ENCODE measurements at regions not wholly inside any gene's neighbourhood (a gene's known extent, or its start where the extent isn't known, plus 50 kb on each side); places are given as distances from the start of the nearest gene placed in this dataset.
"Not testable (repeated sequence)": the region's sequence is repeated elsewhere in the genome, so short reads cannot be mapped to it uniquely, and the experiment has no call there.

DNA sequence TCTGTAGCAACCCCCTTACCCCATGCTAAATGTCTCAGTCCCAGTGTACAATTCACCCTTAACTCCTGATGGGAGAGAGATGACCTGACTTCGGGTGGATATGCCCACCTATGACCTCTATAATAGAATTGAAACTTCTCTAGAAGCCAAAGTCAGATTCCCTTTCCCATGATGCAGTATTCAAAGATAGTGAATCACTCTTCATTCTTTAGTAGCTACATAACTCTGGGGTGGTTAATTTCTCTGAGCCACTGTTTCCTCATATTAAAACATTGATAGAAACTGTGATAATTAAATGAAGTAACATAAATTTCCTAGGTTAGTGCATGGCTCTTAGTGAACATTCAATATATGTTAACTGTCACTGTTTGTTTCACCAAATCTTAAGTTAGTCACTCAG lies 500.4 kb downstream of the COL12A1 start:
- no peak for ATAC-seq
- Mint-ChIP-seq H3K4me1 (no peaks in the 10 kb centered on the region), H3K4me3 (no peak overlapping the region), H3K27me3 (ENCODE audit: insufficient read depth, low read depth, poor library complexity) (no peaks in the 10 kb centered on the region), H3K36me3 (ENCODE audit: low read depth) (no peaks in the 10 kb centered on the region), H3K9me3 (no peaks in the 10 kb centered on the region), H3K27ac (no peak overlapping the region)
- H2AFZ ChIP-seq: no peak overlapping the region
- no peak overlapping the region for H3K4me2 ChIP-seq
- H3K27ac ChIP-seq (ENCODE audit: low read depth): no peak overlapping the region
- H3K36me3 ChIP-seq (ENCODE audit: insufficient read depth): no peaks in the 10 kb centered on the region
- TF ChIP-seq POLR2AphosphoS5 (IDR thresholded peaks at IDR 0.05; ENCODE audit: low read depth) (no peak), EZH2phosphoT487 (IDR thresholded peaks at IDR 0.05; ENCODE audit: unreplicated experiment) (no peak), ZNF114 (CRISPR knock-in tag; IDR thresholded peaks at IDR 0.05) (no peak), STAT1 (IDR thresholded peaks at IDR 0.05; ENCODE audit: unreplicated experiment) (no peak), JUNB (IDR thresholded peaks at IDR 0.05; ENCODE audit: unreplicated experiment) (no peak), ZNF331 (CRISPR knock-in tag; IDR thresholded peaks at IDR 0.05; ENCODE audit: low read depth) (no peak)
- TF ChIP-seq, protein P1, sequence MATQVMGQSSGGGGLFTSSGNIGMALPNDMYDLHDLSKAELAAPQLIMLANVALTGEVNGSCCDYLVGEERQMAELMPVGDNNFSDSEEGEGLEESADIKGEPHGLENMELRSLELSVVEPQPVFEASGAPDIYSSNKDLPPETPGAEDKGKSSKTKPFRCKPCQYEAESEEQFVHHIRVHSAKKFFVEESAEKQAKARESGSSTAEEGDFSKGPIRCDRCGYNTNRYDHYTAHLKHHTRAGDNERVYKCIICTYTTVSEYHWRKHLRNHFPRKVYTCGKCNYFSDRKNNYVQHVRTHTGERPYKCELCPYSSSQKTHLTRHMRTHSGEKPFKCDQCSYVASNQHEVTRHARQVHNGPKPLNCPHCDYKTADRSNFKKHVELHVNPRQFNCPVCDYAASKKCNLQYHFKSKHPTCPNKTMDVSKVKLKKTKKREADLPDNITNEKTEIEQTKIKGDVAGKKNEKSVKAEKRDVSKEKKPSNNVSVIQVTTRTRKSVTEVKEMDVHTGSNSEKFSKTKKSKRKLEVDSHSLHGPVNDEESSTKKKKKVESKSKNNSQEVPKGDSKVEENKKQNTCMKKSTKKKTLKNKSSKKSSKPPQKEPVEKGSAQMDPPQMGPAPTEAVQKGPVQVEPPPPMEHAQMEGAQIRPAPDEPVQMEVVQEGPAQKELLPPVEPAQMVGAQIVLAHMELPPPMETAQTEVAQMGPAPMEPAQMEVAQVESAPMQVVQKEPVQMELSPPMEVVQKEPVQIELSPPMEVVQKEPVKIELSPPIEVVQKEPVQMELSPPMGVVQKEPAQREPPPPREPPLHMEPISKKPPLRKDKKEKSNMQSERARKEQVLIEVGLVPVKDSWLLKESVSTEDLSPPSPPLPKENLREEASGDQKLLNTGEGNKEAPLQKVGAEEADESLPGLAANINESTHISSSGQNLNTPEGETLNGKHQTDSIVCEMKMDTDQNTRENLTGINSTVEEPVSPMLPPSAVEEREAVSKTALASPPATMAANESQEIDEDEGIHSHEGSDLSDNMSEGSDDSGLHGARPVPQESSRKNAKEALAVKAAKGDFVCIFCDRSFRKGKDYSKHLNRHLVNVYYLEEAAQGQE (IDR thresholded peaks at IDR 0.05; ENCODE audit: unreplicated experiment): no peak
- no peaks in the 10 kb centered on the region for H3K27me3 ChIP-seq (ENCODE audit: insufficient read depth)
- H3F3A ChIP-seq (replicated peaks; ENCODE audit: low read depth): no peaks in the 10 kb centered on the region
- H3K4me3 ChIP-seq: no peak overlapping the region
- no peaks in the 10 kb centered on the region for H3K4me1 ChIP-seq (ENCODE audit: insufficient read depth)
- no peaks in the 10 kb centered on the region for H3K79me2 ChIP-seq (replicated peaks; ENCODE audit: insufficient read depth)
- H4K20me1 ChIP-seq (replicated peaks; ENCODE audit: insufficient read depth): no peaks in the 10 kb centered on the region
- H3K9me2 ChIP-seq (ENCODE audit: insufficient read depth): no peaks in the 10 kb centered on the region
- no peak for DNase-seq (ENCODE audit: low spot score)

- H3K36me3 Mint-ChIP-seq (ENCODE audit: low read depth); H3F3A ChIP-seq (replicated peaks; ENCODE audit: low read depth); H3K27ac ChIP-seq (ENCODE audit: low read depth); H3K79me2 ChIP-seq (replicated peaks; ENCODE audit: insufficient read depth); H3K27me3 ChIP-seq (ENCODE audit: insufficient read depth); DNase-seq (ENCODE audit: low spot score); H2AFZ ChIP-seq; H3K4me3 ChIP-seq; H3K36me3 ChIP-seq (ENCODE audit: insufficient read depth); H3K9me2 ChIP-seq (ENCODE audit: insufficient read depth); H3K27me3 Mint-ChIP-seq (ENCODE audit: insufficient read depth, low read depth, poor library complexity); H3K4me1 ChIP-seq (ENCODE audit: insufficient read depth); ATAC-seq; H3K4me3 Mint-ChIP-seq; H4K20me1 ChIP-seq (replicated peaks; ENCODE audit: insufficient read depth); H3K4me2 ChIP-seq; H3K4me1 Mint-ChIP-seq; H3K9me3 Mint-ChIP-seq; H3K27ac Mint-ChIP-seq: not testable (repeated sequence)
Observed at GRCh38 chr6:74704540-74704939, 501.3 kb downstream of the COL12A1 start.

GRCh38 chr6:74690365-74690764 lies 515.5 kb downstream of the COL12A1 start:
- H3K36me3 ChIP-seq (ENCODE audit: insufficient read depth): no peaks in the 10 kb centered on the region
- ATAC-seq (no peak), DNase-seq (ENCODE audit: low spot score) (no peak)
- Mint-ChIP-seq H3K27me3 (ENCODE audit: insufficient read depth, low read depth, poor library complexity) (no peaks in the 10 kb centered on the region), H3K4me3 (no peak overlapping the region), H3K4me1 (no peaks in the 10 kb centered on the region), H3K36me3 (ENCODE audit: low read depth) (no peaks in the 10 kb centered on the region), H3K27ac (no peak overlapping the region), H3K9me3 (no peaks in the 10 kb centered on the region)
- H3K79me2 ChIP-seq (replicated peaks; ENCODE audit: insufficient read depth): no peaks in the 10 kb centered on the region
- no peak overlapping the region for H3K27ac ChIP-seq (ENCODE audit: low read depth)
- H3K4me2 ChIP-seq: no peak overlapping the region
- no peaks in the 10 kb centered on the region for H3K9me2 ChIP-seq (ENCODE audit: insufficient read depth)
- H3K4me1 ChIP-seq (ENCODE audit: insufficient read depth): no peaks in the 10 kb centered on the region
- H3K27me3 ChIP-seq (ENCODE audit: insufficient read depth): no peaks in the 10 kb centered on the region
- H4K20me1 ChIP-seq (replicated peaks; ENCODE audit: insufficient read depth): no peaks in the 10 kb centered on the region
- H2AFZ ChIP-seq: peak overlapping the region; percentile 40; the same call in 1 of the 2 replicates
- H3F3A ChIP-seq (replicated peaks; ENCODE audit: low read depth): no peaks in the 10 kb centered on the region
- H3K4me3 ChIP-seq: no peak overlapping the region
- TF ChIP-seq CTCF (conservative IDR thresholded peaks at IDR 0.05; ENCODE audit: low read depth in 2 of 2): no peak
- TF ChIP-seq, protein P1 (IDR thresholded peaks at IDR 0.05; ENCODE audit: unreplicated experiment): no peak
- no peak for TF ChIP-seq STAT1 (IDR thresholded peaks at IDR 0.05; ENCODE audit: unreplicated experiment)

All from GM23338 (cell line).